A549 (cell line): ENCODE measurements at regions not wholly inside any gene's neighbourhood (a gene's known extent, or its start where the extent isn't known, plus 50 kb on each side); places are given as distances from the start of the nearest gene placed in this dataset.

Source experiments
- ATAC-seq, 2 experiments: fragments of 200-7000 bp in 1 of 2; fragments of >200 bp in 1 of 2; cut with Nextera tagmentation in 1 of 2; cut with Tn5 transposase in 1 of 2; 3 replicates each; pipeline versions ENCODE4 v1.8.0 to v1.9.1; 2018 to 2020; ENCODE audit warnings: mild to moderate bottlenecking in 1 of 2, moderate library complexity in 1 of 2
- CTCF ChIA-PET: fragments of 300-600 bp; sonication (Branson Sonifier 250); formaldehyde crosslinking; extraction: SDS; loops from one replicate; lab custom pipeline; 2021; ENCODE audit warnings: antibody characterized with exemption, inconsistent platforms; lab: Yijun Ruan, JAX
- POLR2A ChIA-PET: fragments of 350-600 bp; formaldehyde crosslinking; extraction: SDS; loops from one replicate; lab custom pipeline; 2021; ENCODE audit warnings: antibody characterized with exemption, inconsistent platforms; lab: Yijun Ruan, JAX
- DNase-seq, 2 experiments: peaks; one replicate each; pipeline versions ENCODE4 v3.0.0 to v3.0.0-alpha.2; 2011 to 2016; ENCODE audit warnings: low read depth in 1 of 2, low spot score in 1 of 2
- FAIRE-seq: peaks from 2 replicates; lab custom pipeline; 2011; peaks lifted over from hg19 to GRCh38; lab: Jason Lieb, UNC
- H3K27ac ChIP-seq, 2 experiments: fragments of >200 bp; sonication (Bioruptor Twin); formaldehyde crosslinking; 3 replicates each; pipeline ENCODE4 v1.5.1; 2016 to 2017
- H3K4me1 ChIP-seq: fragments of >200 bp; sonication (Bioruptor Twin); formaldehyde crosslinking; 3 replicates; pipeline ENCODE4 v1.6.1; 2016
- H3K4me2 ChIP-seq: fragments of >200 bp; sonication (Bioruptor Twin); formaldehyde crosslinking; 3 replicates; pipeline ENCODE4 v1.6.1; 2016
- H3K4me3 ChIP-seq: fragments of >200 bp; sonication (Bioruptor Twin); formaldehyde crosslinking; 3 replicates; pipeline ENCODE4 v1.5.1; 2016
- H3K9me3 ChIP-seq: fragments of >200 bp; sonication (Bioruptor Twin); formaldehyde crosslinking; 3 replicates; pipeline ENCODE4 v1.6.1; 2016
- CBX2 ChIP-seq: fragments of 200-600 bp; sonication (generic); IDR thresholded peaks from 2 replicates; pipeline ENCODE4 v1.6.1; 2016; ENCODE audit warnings: low read depth, mild to moderate bottlenecking, borderline replicate concordance
- CBX8 ChIP-seq: fragments of 200-600 bp; sonication (generic); IDR thresholded peaks from 2 replicates; pipeline ENCODE4 v1.6.1; 2016
- CEBPB ChIP-seq, 2 experiments: fragments of >200 bp in 1 of 2; sonication (Bioruptor Twin) in 1 of 2; formaldehyde crosslinking in 1 of 2; IDR thresholded peaks; 2 replicates each; pipeline ENCODE4 v1.6.1; 2012 to 2016
- CHD4 ChIP-seq: fragments of 200-600 bp; sonication (generic); IDR thresholded peaks from 2 replicates; pipeline ENCODE4 v1.6.1; 2016; ENCODE audit warnings: antibody characterized with exemption, mild to moderate bottlenecking, borderline replicate concordance
- EHMT2 ChIP-seq: fragments of 200-600 bp; sonication (generic); IDR thresholded peaks from 2 replicates; pipeline ENCODE4 v1.6.1; 2016; ENCODE audit warnings: antibody characterized with exemption, low read depth, mild to moderate bottlenecking, moderate library complexity
- EP300 ChIP-seq, 2 experiments: fragments of >200 bp; sonication (Bioruptor Twin); formaldehyde crosslinking; IDR thresholded peaks; 2 replicates in 1 of 2; 3 replicates in 1 of 2; pipeline ENCODE4 v1.6.1; 2016 to 2017
- FOSB ChIP-seq: fragments of 250-450 bp; sonication (Bioruptor Pico); IDR thresholded peaks from 2 replicates; pipeline ENCODE4 v1.5.0; 2020; ENCODE audit warnings: mild to moderate bottlenecking, moderate library complexity
- FOSL2 ChIP-seq, 2 experiments: fragments of 450-650 bp in 1 of 2; fragments of >200 bp in 1 of 2; sonication (Bioruptor Twin) in 1 of 2; formaldehyde crosslinking; IDR thresholded peaks; 2 replicates each; pipeline versions ENCODE4 v1.5.0 to v1.6.1; 2016 to 2020; ENCODE audit warnings: mild to moderate bottlenecking in 1 of 2, moderate library complexity in 1 of 2
- FOXS1 ChIP-seq: fragments of 250-450 bp; sonication (Bioruptor Pico); IDR thresholded peaks from 2 replicates; pipeline ENCODE4 v1.5.0; 2020; ENCODE audit warnings: mild to moderate bottlenecking, moderate library complexity
- HDAC2 ChIP-seq: fragments of 200-600 bp; sonication (generic); IDR thresholded peaks from 2 replicates; pipeline ENCODE4 v1.6.1; 2016
- HEYL ChIP-seq: fragments of 250-450 bp; sonication (Bioruptor Pico); IDR thresholded peaks from 2 replicates; pipeline ENCODE4 v1.8.0; 2021; ENCODE audit warnings: mild to moderate bottlenecking, moderate library complexity
- HOXA7 ChIP-seq: fragments of 250-450 bp; sonication (Bioruptor Pico); IDR thresholded peaks from 2 replicates; pipeline ENCODE4 v1.5.0; 2020; ENCODE audit warnings: mild to moderate bottlenecking, moderate library complexity
- HOXB5 ChIP-seq: fragments of 250-450 bp; sonication (Bioruptor Pico); IDR thresholded peaks from 2 replicates; pipeline ENCODE4 v1.5.0; 2020; ENCODE audit warnings: mild to moderate bottlenecking, moderate library complexity
- JUNB ChIP-seq: fragments of >200 bp; sonication (Bioruptor Twin); formaldehyde crosslinking; IDR thresholded peaks from 2 replicates; pipeline ENCODE4 v1.6.1; 2016
- KDM5A ChIP-seq: fragments of 200-600 bp; sonication (generic); IDR thresholded peaks from 2 replicates; pipeline ENCODE4 v1.6.1; 2016; ENCODE audit warnings: antibody characterized with exemption, mild to moderate bottlenecking
- NFE2L2 ChIP-seq: fragments of 150-350 bp; conservative IDR thresholded peaks from 2 replicates; pipeline ENCODE4 v1.6.1; 2014; ENCODE audit warnings: low read length
- PHF8 ChIP-seq: fragments of 200-600 bp; sonication (generic); IDR thresholded peaks from 2 replicates; pipeline ENCODE4 v1.6.1; 2016; ENCODE audit warnings: low read depth, mild to moderate bottlenecking, antibody characterized with exemption, moderate library complexity, borderline replicate concordance
- POLR2A ChIP-seq: IDR thresholded peaks from 2 replicates; pipeline ENCODE4 v1.6.1; 2012; ENCODE audit warnings: mild to moderate bottlenecking, low read length
- POLR2AphosphoS2 ChIP-seq: conservative IDR thresholded peaks from 2 replicates; pipeline ENCODE4 v1.6.1; 2012; ENCODE audit warnings: low read length, improper control_type of control experiment, inconsistent platforms
- RFX5 ChIP-seq: fragments of 450-650 bp; IDR thresholded peaks from 2 replicates; pipeline ENCODE4 v1.7.1; 2014; ENCODE audit warnings: antibody characterized with exemption, mild to moderate bottlenecking, moderate library complexity
- RNF2 ChIP-seq: fragments of 200-600 bp; sonication (generic); IDR thresholded peaks from 2 replicates; pipeline ENCODE4 v1.6.1; 2016; ENCODE audit warnings: low read depth, mild to moderate bottlenecking, antibody characterized with exemption, moderate library complexity, borderline replicate concordance
- SMC3 ChIP-seq: fragments of >200 bp; sonication (Bioruptor Twin); formaldehyde crosslinking; IDR thresholded peaks from 3 replicates; pipeline ENCODE4 v1.6.1; 2018; ENCODE audit warnings: inconsistent platforms
- ZC3H11A ChIP-seq: fragments of 450-650 bp; IDR thresholded peaks from 2 replicates; pipeline ENCODE4 v1.6.1; 2014; ENCODE audit warnings: antibody characterized with exemption, mild to moderate bottlenecking
- ZFP36 ChIP-seq: fragments of 450-650 bp; IDR thresholded peaks from 2 replicates; pipeline ENCODE4 v1.6.1; 2014; ENCODE audit warnings: borderline replicate concordance; ENCODE audit not compliant: partially characterized antibody
- ZSCAN20 ChIP-seq: fragments of 250-450 bp; sonication (Bioruptor Pico); IDR thresholded peaks from 2 replicates; pipeline ENCODE4 v1.8.0; 2022; ENCODE audit warnings: mild to moderate bottlenecking, moderate library complexity
- WGBS: methylation state at CpG from one replicate; pipeline ENCODE4 v1.1.6; 2017; ENCODE audit errors: missing lambda C conversion rate; 5-methylcytosine and 5-hydroxymethylcytosine counted together
- TF ChIP-seq, protein P1 (sequence below): fragments of 250-450 bp; sonication (Bioruptor Pico); IDR thresholded peaks from 2 replicates; pipeline ENCODE4 v1.5.0; 2020; ENCODE audit warnings: low read depth, mild to moderate bottlenecking, moderate library complexity
- TF ChIP-seq, protein P2 (sequence below): fragments of 150-350 bp; IDR thresholded peaks from 2 replicates; pipeline ENCODE4 v1.6.1; 2014; ENCODE audit warnings: low read depth, mild to moderate bottlenecking, low read length
- TF ChIP-seq, protein P3 (sequence below): fragments of >200 bp; sonication (Bioruptor Twin); formaldehyde crosslinking; IDR thresholded peaks from 3 replicates; pipeline ENCODE4 v1.6.1; 2016
- TF ChIP-seq, protein P4 (sequence below): fragments of >200 bp; sonication (Bioruptor Twin); formaldehyde crosslinking; IDR thresholded peaks from 3 replicates; pipeline ENCODE4 v1.5.1; 2016

DNA sequence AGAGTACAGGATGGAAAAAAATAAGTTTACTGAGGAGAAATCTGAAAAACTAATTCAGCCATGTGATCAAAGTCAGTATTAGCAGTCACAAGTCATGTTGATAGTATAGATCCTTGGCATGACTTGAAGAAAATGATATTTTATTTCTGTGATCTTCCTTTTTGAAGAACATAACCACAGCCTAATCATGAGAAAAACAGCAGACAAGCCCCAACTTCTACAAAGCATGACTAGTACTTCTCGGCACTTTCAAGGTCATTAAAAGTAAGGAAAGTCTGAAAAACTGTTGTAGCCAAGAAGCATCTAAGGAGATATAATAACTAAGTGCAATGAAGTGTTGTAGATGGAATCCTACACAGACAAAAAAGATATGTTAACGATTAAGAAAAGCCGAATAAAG is 264.1 kb upstream of the FOXG1 start:
- Histone ChIP-seq H3K4me2 (no peak overlapping the region), H3K9me3 (no peaks in the 10 kb centered on the region), H3K27ac (no peak overlapping the region), H3K4me3 (no peak overlapping the region), H3K4me1 (no peaks in the 10 kb centered on the region)
- POLR2A ChIA-PET, result no interaction called here
- 74% methylated on average over 3 of the region's 3 CpGs for WGBS
- CTCF ChIA-PET, result no interaction called here
- no peak for DNase-seq
- ATAC-seq, result no peak
- FAIRE-seq, result no peak
- TF ChIP-seq NFE2L2, result no peak
- no peak for TF ChIP-seq CHD4
- no peak for TF ChIP-seq ZFP36
- TF ChIP-seq HOXA7 (CRISPR knock-in tag), result no peak
- no peak for TF ChIP-seq PHF8
- TF ChIP-seq JUNB, result no peak
- TF ChIP-seq, protein P1, sequence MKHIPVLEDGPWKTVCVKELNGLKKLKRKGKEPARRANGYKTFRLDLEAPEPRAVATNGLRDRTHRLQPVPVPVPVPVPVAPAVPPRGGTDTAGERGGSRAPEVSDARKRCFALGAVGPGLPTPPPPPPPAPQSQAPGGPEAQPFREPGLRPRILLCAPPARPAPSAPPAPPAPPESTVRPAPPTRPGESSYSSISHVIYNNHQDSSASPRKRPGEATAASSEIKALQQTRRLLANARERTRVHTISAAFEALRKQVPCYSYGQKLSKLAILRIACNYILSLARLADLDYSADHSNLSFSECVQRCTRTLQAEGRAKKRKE (CRISPR knock-in tag), result no peak

DNA sequence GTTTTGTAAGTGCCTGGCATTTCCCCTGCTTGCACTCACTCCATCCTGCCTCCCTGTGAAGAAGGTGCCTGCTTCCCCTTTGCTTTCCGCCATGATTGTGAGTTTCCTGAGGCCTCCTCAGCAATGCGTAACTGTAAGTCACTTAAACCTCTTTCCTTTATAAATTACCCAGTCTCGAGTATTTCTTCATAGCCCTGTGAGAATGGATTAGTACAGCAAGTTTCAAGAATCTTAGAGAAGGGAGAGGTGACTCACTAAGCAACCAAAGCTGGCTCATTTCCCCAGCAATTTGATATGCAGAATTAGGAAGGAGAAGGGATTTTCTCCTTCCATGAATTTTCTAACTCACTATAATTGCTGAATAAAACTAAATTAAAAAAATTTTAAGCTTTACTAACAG is 251.0 kb upstream of the FOXG1 start:
- FAIRE-seq (no peak), ATAC-seq (no peak), DNase-seq (no peak)
- no peak overlapping the region for H3K4me3 ChIP-seq
- H3K9me3 ChIP-seq, result no peaks in the 10 kb centered on the region
- H3K27ac ChIP-seq, result no peak overlapping the region
- POLR2A ChIA-PET, result no interaction called here
- WGBS, result 61% methylated on average over 3 of the region's 3 CpGs
- TF ChIP-seq NFE2L2 (no peak), EHMT2 (no peak), HEYL (no peak), CEBPB (IDR thresholded peaks at IDR 0.05) (no peak), HOXA7 (CRISPR knock-in tag) (no peak), EP300 (IDR thresholded peaks at IDR 0.05) (no peak), POLR2A (no peak), KDM5A (no peak), HOXB5 (CRISPR knock-in tag) (no peak), SMC3 (no peak), FOSB (CRISPR knock-in tag) (no peak), HDAC2 (no peak), FOSL2 (IDR thresholded peaks at IDR 0.05) (no peak), FOSL2 (CRISPR knock-in tag; IDR thresholded peaks at IDR 0.05) (no peak)
- TF ChIP-seq, protein P2, sequence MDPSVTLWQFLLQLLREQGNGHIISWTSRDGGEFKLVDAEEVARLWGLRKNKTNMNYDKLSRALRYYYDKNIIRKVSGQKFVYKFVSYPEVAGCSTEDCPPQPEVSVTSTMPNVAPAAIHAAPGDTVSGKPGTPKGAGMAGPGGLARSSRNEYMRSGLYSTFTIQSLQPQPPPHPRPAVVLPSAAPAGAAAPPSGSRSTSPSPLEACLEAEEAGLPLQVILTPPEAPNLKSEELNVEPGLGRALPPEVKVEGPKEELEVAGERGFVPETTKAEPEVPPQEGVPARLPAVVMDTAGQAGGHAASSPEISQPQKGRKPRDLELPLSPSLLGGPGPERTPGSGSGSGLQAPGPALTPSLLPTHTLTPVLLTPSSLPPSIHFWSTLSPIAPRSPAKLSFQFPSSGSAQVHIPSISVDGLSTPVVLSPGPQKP, result no peak
- TF ChIP-seq, protein P3, sequence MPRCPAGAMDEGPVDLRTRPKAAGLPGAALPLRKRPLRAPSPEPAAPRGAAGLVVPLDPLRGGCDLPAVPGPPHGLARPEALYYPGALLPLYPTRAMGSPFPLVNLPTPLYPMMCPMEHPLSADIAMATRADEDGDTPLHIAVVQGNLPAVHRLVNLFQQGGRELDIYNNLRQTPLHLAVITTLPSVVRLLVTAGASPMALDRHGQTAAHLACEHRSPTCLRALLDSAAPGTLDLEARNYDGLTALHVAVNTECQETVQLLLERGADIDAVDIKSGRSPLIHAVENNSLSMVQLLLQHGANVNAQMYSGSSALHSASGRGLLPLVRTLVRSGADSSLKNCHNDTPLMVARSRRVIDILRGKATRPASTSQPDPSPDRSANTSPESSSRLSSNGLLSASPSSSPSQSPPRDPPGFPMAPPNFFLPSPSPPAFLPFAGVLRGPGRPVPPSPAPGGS, result no peak
- H3K4me2 ChIP-seq, result no peak overlapping the region
- CTCF ChIA-PET, result no interaction called here
- H3K4me1 ChIP-seq, result no peaks in the 10 kb centered on the region

DNA sequence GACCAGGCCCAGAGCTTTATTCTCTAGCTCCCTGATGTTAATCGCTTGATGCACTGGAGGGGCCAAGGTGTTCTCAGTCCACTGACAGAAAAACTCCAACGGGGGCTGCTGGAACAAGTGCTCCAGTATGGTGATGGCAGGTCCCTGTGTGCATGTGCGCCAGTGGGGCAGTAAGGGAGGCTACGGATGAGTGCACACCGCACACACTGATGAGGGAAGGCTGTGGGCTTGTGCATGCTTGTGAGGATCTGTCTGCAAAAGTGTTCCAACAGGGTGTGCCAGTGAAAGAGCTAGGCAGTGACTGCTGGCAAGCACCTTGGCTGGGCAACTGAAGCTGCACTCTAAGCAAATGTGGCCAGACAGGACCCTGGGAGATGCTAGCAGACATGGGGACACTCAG is 229.7 kb upstream of the FOXG1 start:
- FAIRE-seq (no peak), ATAC-seq (no peak), DNase-seq (no peak)
- Histone ChIP-seq H3K9me3 (peaks cover 4% of the 10 kb centered on the region; the same call in 1 of the 3 replicates), H3K4me1 (no peaks in the 10 kb centered on the region), H3K4me2 (no peak overlapping the region), H3K4me3 (no peak overlapping the region), H3K27ac (no peak overlapping the region)
- CTCF ChIA-PET, result interaction anchor here (1.4 kb wide), 1 partner anchor 73 kb away, joined by 4 read pairs; no protein-coding TSS in a partner anchor
- POLR2A ChIA-PET, result no interaction called here
- TF ChIP-seq POLR2A (no peak), CHD4 (no peak), ZSCAN20 (no peak), ZC3H11A (no peak), HEYL (no peak), EP300 (IDR thresholded peaks at IDR 0.05) (no peak), HOXB5 (CRISPR knock-in tag) (no peak), CBX8 (no peak), POLR2AphosphoS2 (no peak), CBX2 (no peak), ZFP36 (no peak), RNF2 (no peak), FOXS1 (CRISPR knock-in tag) (no peak), RFX5 (no peak), EHMT2 (no peak)
- TF ChIP-seq, protein P4, sequence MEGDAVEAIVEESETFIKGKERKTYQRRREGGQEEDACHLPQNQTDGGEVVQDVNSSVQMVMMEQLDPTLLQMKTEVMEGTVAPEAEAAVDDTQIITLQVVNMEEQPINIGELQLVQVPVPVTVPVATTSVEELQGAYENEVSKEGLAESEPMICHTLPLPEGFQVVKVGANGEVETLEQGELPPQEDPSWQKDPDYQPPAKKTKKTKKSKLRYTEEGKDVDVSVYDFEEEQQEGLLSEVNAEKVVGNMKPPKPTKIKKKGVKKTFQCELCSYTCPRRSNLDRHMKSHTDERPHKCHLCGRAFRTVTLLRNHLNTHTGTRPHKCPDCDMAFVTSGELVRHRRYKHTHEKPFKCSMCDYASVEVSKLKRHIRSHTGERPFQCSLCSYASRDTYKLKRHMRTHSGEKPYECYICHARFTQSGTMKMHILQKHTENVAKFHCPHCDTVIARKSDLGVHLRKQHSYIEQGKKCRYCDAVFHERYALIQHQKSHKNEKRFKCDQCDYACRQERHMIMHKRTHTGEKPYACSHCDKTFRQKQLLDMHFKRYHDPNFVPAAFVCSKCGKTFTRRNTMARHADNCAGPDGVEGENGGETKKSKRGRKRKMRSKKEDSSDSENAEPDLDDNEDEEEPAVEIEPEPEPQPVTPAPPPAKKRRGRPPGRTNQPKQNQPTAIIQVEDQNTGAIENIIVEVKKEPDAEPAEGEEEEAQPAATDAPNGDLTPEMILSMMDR, result no peak
- TF ChIP-seq, protein P2, result no peak
- 72% methylated on average over 5 of the region's 5 CpGs for WGBS
